ENCODE measurements at regions not wholly inside any gene's neighbourhood (a gene's known extent, or its start where the extent isn't known, plus 50 kb on each side); places are given as distances from the start of the nearest gene placed in this dataset.
"Not testable (repeated sequence)": the region's sequence is repeated elsewhere in the genome, so short reads cannot be mapped to it uniquely, and the experiment has no call there.

DNA sequence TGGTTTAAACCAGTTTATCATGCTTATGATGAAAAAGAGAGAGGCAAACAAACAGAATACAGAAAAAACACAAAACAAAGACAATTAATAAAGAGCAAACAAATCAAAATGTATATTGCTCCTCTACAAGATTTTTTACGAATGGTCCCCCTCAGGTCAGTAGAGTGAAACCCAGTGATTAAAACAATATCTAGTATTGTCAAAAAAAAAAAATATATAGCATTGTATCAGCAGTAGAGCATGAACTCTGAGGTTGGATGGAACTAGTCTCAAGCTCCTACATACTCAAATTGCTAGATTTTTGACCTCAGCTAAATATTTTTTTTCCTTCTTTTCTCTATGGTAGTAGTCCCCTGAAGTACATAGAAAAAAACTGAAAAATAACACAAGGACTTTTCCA lies 290.3 kb upstream of the LUZP2 start:
- H3K4me3 ChIP-seq (ENCODE audit: low read depth, low read length) = no peak overlapping the region
- DNase-seq (ENCODE audit: low read depth) = no peak
- no peak for TF ChIP-seq CTCF (IDR thresholded peaks at IDR 0.05; ENCODE audit: insufficient read depth, low read depth, low read length)

DNA sequence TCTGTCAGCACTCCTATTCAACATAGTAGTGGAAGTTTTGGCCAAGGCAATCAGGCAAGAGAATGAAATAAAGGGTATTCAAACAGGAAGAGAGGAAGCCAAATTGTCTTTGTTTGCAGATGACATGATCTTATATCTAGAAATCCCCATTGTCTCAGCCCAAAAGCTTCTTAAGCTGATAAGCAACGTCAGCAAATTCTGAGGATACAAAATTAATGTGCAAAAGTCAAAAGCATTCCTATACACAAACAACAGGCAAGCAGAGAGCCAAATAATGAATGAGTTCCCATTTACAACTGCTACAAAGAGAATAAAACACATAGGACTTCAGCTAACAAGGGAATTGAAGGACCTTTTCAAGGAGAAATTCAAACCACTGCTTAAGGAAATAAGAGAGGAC lies 280.4 kb upstream of the LUZP2 start:
- no peak overlapping the region for H3K4me3 ChIP-seq (ENCODE audit: low read depth, low read length)
- TF ChIP-seq CTCF (IDR thresholded peaks at IDR 0.05; ENCODE audit: insufficient read depth, low read depth, low read length) = no peak
- DNase-seq (ENCODE audit: low read depth) = no peak

DNA sequence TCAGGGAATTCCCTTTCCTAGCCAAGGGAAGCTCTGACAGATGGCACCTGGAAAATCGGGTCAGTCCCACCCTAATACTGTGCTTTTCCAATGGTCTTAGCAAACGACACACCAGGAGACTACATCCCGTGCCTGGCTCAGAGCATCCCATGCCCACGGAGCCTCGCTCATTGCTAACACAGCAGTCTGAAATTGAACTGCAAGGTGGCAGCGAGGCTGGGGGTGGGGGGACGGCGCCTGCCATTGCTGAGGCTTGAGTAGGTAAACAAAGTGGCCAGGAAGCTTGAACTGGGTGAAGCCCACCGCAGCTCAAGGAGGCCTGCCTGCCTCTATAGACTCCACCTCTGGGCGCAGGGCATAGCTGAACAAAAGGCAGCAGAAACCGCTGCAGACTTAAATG lies 279.5 kb upstream of the LUZP2 start:
- not testable (repeated sequence) for DNase-seq (ENCODE audit: low read depth); H3K4me3 ChIP-seq (ENCODE audit: low read depth, low read length)

DNA sequence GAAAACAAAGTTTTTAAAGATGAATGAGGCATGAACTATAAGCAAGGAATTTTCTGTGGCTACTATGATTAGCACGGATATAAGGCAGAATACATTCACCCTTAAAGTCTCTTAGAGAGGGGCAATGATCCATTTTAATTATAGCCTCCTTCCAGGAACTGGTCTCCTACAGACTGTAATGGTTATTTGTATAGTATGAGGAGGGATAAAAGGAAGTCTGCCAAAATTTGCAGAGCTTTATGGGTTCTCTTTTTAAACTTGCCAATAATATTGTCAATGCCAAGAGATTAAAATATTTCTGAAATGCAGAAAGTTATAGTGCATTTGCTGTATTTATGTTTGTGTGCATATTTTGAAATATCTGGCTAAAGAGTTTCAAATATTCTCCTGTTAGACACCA lies 271.4 kb upstream of the LUZP2 start:
- H3K4me3 ChIP-seq (ENCODE audit: low read depth, low read length) = no peak overlapping the region
- DNase-seq (ENCODE audit: low read depth) = no peak
- no peak for TF ChIP-seq CTCF (IDR thresholded peaks at IDR 0.05; ENCODE audit: insufficient read depth, low read depth, low read length)

DNA sequence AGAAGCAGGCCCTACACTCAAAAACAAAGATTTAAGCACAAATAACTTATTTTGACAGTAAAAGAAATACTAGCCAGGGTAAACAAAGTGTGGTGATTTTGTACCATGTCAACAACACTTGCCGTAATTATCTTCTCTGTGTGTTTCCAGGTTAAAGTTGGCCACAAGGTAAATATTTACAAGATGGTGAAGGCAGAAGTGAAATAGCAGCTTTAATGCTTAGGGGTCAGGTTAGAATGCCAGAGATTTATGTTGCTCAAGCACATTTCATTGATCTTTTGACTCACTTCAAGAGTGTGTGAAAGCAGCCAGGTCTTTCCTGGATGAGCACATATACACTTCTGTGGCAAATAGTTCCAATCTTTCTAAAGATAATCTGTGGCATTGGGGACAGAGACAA lies 270.2 kb upstream of the LUZP2 start:
- no peak for TF ChIP-seq CTCF (IDR thresholded peaks at IDR 0.05; ENCODE audit: insufficient read depth, low read depth, low read length)
- H3K4me3 ChIP-seq (ENCODE audit: low read depth, low read length) = no peak overlapping the region
- DNase-seq (ENCODE audit: low read depth) = no peak

GRCh38 chr11:24233041-24233440 lies 263.8 kb upstream of the LUZP2 start:
- no peak for DNase-seq (ENCODE audit: low read depth)
- no peak overlapping the region for H3K4me3 ChIP-seq (ENCODE audit: low read depth, low read length)
- TF ChIP-seq CTCF (IDR thresholded peaks at IDR 0.05; ENCODE audit: insufficient read depth, low read depth, low read length) = no peak

GRCh38 chr11:24234822-24235508 lies 261.9 kb upstream of the LUZP2 start:
- TF ChIP-seq CTCF (IDR thresholded peaks at IDR 0.05; ENCODE audit: insufficient read depth, low read depth, low read length) = peak; percentile 17
- no peak overlapping the region for H3K4me3 ChIP-seq (ENCODE audit: low read depth, low read length)
- DNase-seq (ENCODE audit: low read depth) = peak; percentile 19
